IPS DF 4.7 (cell line): ENCODE measurements at regions not wholly inside any gene's neighbourhood (a gene's known extent, or its start where the extent isn't known, plus 50 kb on each side); places are given as distances from the start of the nearest gene placed in this dataset.

ENCODE experiments used
- DNase-seq: peaks from one replicate; pipeline ENCODE4 v3.0.0-alpha.2; 2013; ENCODE audit warnings: low spot score; ENCODE audit errors: extremely low read depth

DNA sequence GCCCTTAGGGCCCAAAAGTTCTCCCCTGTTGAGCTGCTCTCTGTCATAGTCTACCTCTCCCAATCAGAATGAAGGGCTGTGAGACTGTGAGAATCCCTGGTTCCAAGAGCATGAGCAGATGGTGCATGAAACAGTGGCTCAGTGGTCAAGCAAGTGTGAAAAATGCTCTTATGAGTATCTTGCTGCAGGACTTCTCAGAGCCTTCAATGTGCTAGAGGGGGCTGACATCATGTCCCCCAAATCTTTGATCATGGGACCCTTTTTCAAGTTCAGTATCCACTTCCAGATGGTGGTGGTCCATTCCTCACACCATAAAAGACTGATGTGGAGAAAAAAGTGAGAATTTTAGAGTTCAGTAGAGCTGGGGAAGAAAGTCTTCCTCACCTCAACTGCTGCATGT is 265.3 kb upstream of the HABP2 start:
- DNase-seq = no peak

DNA sequence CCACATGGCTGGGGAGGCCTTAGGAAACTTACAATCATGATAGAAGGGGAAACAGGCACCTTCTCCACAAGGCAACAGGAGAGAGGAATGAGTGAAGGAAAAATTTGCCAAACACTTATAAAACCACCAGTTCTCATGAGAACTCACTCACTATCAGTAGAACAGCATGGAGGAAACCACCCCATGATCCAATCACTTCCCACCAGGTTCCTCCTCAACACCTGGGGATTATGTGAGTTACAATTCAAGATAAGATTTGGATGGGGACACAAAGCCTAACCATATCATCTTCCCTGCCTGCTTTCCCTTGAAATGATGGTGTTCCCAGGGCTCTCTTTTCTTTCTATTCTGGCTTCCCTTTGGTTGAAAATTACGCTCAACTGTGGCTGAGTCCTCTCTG is 262.7 kb upstream of the HABP2 start:
- DNase-seq = no peak

DNA sequence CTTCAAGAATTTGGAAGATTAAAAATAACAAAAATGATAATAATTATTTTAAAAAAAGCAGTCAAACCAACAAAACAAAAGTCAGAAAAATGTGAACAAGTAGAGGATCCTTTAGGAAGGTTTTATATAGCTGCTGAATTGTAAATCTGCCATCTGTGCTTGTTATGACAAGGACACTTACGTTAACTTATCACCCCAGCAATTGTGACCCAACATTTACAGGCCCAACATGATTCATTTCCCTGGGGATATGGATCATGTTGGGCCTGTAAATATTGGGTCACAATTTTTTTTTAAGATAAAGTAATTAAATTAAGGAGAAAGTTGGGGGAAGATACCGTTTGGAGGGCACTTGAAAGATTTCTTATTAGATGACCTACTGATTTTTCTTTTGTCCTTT is 261.4 kb upstream of the HABP2 start:
- no peak for DNase-seq

DNA sequence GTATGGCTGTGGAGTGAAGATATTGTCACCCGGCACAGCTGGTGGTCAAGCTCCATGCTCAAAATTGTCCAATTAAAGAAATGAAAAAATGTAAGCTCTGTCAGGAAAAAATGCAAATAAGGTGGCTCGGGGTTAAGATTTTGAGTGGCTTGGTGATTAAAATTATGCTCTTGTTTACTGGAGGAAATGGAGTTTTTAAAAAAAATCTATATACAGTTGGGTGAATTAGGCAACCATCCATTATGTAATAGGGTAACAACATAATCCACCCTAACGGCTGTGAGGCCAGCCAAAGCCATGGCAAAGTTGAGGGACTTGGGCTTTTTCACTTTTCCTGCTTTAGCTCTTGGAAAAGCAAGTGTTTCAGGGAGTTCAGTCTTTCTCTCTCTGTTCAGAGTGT is 260.8 kb upstream of the HABP2 start:
- no peak for DNase-seq

DNA sequence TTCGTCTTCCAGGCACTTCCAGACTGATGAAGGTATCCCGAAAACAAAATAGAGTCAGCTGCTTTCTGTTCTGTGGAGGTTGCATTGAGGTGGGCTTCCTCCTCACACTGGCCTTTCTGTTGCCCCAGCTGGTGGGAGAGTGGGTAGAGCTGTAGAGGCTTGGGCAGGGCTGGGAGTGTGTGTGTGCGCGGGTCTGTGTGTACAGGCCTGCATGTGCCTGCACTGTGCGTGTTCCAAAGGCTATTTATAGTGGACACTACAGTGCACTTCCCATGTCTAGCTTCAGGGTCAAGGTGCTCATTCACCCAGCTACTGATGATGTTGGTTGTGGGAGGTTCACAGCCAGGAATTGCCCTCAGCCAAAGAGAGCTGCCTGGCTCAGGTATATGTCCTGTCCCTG is 260.1 kb upstream of the HABP2 start:
- no peak for DNase-seq

DNA sequence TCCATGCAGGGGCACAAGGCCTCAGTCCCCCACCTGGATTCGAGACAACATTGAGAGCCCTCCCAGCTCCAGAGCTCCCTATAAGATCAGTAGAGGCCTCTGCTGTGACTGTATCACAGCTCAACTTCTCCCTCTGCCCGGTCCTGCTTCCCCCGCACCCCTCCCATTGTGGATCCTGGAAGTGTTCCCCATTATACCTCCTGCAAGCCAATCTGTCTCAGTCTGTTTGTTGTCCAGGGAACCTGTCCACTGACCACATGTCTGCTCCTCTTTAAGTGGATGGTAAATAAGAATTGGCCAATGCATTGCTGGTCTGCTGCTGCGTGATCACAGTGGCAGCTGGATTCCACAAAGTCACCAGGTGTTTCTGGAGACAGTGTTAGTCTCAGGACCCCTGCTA is 259.7 kb upstream of the HABP2 start:
- no peak for DNase-seq

DNA sequence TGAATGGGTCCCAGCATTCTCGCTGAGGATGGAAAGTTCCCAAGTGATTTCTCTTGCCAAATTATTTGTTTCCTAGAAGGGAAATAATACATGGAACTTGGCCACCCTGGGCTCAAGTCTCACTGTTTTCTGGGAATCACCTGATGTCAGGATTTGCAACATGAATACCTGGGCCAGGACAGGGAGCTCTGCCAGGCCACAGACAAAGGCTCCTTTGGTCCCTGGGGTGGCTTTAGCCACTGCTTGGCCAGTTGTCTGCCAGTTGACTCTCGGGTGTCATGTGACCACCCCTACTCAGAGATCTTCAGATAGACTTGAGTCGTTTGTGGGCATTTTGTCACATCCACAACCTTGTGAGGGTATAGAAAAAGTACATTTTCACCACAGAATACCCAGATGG is 258.0 kb upstream of the HABP2 start:
- DNase-seq = no peak

DNA sequence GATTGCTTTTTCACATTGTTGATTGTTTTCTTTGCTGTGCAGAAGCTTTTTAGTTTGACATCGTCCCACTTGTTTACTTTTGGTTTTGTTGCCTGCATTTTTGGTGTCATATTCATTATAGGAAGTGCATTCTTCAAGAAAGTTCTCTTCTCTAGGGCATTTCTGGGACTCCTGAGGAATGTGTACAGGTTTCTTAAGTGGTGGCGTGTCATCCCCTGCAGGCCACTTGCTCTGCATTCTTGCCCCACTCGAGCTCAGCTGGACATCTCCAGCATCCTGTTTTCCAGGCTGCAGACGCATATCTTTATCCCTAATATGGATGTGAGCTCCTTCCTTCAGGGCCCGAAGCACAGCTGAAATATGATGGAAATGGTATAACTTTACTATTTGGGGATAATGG is 255.6 kb upstream of the HABP2 start:
- DNase-seq = no peak

DNA sequence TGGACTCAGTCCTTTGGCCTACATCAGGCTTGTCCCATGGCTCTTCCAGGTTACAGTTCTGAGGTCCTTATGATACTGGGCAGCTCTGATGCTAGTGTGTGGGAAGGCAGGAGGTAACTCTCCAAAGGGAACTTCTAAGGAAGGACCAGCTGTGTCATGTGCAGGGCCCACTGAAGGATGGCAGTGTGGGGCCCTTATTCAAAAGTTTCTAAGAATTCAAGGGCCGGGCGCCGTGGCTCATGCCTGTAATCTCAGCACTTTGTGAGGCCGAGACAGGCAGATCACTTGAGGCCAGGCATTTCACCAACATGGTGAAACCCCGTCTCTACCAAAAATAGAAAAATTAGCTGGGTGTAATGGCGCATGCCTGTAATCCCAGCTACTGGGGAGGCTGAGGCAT is 254.2 kb upstream of the HABP2 start:
- DNase-seq = no peak

DNA sequence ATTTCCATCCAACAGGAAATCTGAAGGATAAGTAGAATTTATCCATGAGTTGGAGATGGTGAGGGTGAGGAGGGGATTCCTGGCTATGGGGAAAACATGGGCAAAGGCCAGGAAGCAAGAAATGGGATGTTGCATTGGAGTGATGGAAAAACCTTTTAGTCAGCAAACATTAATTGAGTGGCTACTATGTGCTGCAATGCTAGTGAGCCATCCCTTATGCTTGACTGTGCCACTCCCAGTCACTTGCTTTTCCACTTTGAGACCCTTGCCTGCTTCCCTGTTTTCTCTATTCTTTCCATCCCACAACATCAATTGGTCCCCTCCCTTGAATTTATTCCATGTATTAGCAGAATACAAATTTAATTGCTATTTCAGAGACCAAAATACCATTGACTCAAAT is 252.7 kb upstream of the HABP2 start:
- DNase-seq = no peak

DNA sequence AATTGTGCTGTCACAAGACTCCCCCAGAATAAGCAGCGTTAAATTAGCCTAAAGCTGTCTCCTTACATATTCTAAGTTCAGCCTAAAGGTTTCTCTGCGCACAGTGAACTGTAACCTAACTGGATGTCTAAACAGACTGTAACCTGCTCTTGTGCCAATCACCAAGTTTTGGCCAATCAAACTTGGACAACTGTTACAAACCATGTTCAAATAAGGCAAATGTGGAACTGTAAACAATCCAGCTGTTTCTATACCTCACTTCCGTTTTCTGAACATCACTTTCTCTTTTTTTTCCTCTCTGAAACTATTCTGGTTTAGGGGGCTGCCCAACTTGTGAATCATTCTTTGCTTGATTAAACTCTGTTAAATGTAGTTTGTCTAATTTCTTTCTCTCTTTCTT is 252.2 kb upstream of the HABP2 start:
- DNase-seq = no peak

DNA sequence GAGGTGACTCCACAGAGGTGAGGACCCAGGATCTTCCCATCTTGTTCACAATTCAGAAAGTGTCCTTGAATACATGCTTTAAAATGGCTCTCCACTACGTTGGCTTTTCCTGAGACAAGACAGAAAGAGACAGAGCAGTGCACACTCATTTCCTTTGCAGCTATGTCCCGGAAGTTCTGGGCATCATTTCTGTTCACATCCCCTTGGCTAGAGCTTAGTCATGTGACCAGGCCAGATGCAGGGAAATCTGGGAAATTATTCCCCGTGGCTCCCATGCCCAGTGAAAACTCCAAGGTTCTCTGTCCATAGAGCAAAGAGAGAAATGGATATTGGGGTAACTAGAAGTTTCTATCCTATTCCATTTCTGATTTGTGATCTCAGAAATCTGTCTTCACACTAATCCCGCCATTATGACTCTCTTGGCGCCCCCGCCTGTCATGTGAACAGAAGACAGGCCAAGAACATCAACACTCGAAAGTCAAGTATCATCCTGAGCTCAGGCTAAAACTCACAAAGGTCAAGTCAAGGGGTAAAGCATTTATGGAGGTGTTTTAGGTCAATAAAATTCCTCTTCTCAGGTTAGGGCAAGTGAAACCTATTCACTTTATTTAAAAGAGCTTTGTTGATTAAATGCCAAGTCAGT is 251.4 kb upstream of the HABP2 start:
- DNase-seq = no peak

DNA sequence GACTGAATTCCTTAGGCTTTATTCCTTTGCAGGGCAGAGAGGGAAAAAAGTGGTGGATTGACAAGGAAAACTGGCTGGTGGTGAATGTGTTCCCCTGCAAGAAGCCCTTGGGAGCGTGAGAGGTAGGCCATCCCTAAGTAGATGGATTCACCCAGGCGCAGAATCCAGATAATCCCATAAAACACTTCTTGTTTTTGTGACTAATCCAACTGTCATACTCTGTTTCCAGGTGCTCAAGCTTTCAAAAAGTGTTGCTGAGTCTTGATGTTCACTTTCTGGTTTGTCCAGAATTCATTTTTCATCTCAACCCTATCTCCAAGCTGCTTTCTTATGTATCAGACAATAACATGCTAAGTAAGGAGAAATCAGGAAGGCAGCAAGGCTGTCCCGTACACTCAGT is 250.8 kb upstream of the HABP2 start:
- no peak for DNase-seq

DNA sequence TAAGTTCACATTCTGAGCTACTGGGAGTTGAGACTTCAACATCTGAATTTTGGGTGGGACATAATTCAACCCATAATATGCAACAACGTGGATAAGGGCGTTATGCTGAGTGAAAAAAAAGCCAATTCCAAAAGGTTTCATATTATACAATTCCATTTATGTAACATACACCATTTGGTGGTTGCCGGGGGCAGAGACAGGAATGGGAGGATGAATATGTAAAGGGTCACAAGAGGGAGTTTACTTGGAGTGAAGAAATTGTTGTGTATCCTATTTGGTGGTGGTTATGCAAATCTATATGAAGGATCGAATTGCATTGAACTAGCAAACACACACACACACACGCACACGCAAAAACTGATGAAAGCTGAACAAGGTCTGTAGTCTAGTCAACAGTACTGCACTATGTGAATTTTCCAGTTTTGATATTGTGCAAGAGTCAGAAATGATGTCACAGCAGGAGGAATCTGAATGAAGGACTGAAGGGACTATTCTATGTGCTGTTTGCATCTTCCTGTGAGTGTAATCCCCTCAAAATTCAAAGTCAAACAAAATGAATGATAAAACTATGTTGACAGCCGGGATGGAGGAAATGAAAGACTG is 249.2 kb upstream of the HABP2 start:
- DNase-seq = no peak

DNA sequence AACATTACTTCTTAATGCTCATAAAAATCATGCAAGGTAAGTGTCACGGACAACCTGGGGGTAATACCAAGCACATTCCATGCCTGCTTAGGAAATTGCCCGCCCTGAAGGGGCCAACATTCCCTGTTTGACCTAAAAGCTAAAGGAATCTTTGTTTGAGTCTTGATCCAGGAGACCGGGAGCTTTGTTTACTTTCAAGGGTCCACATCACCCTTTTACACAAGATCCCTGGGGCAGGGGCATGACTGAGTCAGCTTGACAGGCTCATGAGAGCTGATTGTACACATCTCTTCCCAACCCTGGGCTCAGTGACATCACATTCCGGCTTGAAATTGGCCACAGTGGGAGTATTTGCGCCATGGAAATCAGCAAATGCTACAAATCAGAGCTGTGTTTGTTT is 248.1 kb upstream of the HABP2 start:
- no peak for DNase-seq

DNA sequence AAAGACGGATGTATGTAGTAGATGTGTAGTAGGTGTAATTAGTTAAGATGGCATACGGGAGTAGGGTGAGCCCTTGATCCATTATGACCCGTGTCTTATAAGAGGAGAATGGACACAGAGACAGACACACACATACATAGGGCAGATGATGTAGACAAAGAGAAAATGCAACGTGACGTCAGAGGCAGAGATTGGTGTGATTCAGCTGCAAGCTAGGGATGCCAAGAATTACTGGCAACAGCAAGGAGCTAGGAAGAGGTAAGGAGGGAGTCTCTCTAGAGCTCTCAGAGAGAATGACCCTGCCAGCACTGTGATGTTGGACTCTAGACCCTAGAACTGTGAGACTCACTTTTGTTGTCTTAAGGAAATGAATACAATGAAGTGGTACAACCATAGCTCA is 247.0 kb upstream of the HABP2 start:
- no peak for DNase-seq

DNA sequence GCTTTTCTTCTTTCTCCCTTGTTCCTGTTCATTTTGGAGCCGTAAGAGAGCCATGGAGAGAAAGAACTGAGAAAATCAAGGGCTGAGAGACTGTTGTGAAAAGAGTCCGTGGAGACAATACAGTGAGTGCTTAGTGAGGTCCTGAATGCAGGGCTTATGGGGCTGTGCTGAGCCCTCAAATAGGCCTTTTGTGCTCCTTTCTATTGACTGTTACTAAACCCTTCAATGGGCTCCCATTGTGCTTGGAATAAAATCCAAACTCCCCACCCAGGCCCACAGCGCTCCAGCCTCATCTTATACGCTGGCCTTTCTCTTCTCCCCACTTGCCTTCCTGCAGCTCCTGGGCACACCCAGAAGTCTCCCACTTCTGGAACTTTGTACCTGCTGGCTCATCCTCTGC is 243.1 kb upstream of the HABP2 start:
- DNase-seq = no peak

DNA sequence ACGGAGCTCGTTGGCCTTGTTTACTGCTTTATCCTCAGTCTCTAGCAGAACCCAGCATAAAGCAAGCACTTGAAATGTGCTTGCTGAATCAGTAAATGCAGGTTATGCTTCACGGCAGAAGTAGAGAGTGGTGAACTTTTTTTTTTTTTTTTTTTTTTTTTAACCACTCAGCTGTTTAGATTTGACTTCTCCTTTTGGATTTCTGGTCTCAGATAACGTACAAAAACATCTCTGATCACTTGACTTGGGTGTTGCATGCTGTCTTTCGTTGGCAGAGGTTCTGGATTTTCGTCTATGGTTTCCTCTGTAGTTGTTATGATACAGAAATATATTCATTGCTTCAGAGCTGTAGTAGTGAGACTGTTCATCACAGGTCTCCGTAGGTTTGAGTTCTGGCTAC is 242.5 kb upstream of the HABP2 start:
- DNase-seq = no peak

DNA sequence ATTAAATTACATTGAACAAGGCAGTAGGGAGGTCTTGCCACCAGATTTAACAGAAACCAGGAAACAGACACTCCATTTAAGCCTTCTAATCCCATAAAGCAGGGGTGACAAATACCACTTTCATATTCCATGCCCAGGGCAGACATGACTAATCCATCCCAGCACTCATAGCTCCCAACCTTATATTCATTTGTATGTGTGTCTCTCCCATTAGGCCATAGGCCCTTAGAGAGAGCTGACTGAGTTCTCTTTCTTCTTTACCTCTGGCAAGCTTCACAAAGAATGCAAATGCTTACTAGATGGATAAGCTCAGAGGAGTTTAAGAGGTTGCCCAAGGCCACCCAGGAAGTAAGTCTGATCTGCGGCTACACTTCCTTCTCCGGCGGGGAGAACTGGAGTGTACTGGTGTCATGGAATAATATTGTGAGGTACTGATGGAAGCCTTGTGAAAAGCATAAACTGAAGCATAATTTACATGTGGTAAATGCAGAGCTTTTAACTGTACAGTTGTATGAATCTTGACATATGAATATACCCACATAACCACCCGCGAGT is 239.7 kb upstream of the HABP2 start:
- DNase-seq = no peak

DNA sequence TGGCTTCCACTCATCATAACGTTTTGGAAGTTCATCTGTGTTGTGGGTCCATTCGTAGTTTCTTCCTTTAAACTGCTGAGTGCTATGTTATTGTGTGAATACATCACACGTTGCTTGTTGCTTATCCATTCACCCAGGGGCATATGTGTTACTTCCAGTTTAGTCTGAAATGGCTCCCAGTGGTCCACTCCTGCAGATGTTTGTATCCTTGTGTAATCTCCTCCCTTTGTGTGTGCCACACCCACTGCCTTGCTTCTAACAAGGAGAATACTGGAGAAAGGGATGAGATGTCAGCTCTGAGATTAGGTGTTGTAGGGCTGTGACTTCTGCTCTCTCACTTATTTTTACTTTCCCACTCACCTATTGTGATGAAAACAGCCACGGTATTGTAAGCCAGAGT is 239.1 kb upstream of the HABP2 start:
- no peak for DNase-seq

DNA sequence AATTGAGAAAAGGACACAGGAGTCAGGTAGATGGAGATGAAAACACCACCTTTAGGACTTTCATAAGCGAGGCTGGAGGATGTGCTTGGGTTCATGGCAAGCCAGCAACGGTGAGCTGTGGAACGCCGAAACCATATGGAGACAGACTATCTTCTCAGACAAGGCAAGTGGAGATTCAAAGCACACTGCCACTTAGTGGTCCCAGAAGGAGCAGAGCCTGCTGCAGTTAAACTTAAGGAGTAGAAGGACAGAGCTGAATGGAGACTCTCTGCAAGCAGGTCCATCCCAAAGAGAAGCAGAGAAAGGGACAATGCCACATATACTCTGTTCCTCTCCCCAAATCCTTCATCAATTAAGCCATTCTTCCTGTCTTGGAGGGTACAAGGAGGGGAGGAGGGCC is 236.3 kb upstream of the HABP2 start:
- DNase-seq = no peak

DNA sequence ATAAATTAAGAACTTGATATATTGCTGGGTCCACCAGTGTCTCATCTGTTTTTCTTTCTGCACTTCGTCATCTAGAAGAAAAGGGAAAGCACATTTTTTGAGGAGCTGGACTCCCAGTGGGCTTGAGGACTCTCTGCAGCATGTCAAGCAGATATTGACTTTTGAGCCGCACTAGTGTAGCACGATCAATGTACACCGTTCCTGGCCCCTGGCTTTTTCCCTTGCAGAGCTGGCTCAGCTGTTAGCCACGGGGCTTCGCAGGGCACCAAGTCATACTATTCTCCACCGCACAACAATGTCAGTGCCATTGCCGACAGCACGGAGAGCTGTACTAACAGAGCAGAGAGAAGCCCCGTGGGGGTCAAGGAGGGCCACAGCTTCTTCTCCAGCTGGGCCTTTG is 235.4 kb upstream of the HABP2 start:
- no peak for DNase-seq

DNA sequence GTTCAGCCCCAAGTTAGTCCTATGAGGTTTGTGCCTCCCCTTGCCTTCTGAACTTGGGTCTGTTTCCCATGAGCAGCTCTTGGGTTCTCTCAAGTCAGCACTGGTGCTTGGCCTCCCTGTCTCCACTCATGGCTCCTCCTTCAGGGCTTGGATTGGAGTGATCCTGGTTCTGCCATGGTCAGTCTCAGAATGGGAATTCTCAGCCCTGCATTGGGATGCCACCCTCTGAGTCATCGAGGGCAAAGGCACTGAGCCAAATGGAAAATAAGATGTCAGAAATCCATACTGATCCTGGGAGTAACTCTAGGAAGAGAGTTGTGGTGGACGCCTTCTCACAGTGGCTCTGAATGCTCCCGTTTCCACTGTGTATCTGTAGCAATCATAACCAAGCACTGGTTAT is 233.4 kb upstream of the HABP2 start:
- no peak for DNase-seq

DNA sequence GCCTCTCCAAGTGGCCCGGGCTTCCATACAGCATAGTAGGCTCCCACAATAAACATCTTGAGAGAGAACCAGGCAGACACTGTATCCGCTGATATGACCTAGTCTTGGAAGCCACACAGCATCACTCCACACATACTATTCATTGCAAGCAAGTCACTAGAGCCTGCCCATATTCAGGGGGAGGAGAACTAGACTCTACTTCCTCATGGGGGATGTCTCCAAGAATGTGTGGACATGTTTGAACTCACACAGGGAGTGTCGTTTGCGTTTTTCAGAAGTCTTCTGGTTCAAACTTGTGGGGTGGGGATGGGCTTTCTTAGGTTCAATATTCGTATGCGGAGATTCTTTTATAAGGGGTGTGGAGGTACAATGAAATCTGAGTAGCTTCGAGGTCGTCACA is 232.6 kb upstream of the HABP2 start:
- DNase-seq = no peak
